BLaER1 treated with 17β-estradiol and CSF1 and Interleukin-3, amounts not matched to agents 10 nM and 100 nM (cell line): ENCODE measurements at regions not wholly inside any gene's neighbourhood (a gene's known extent, or its start where the extent isn't known, plus 50 kb on each side); places are given as distances from the start of the nearest gene placed in this dataset.

Experiments
- H3K27ac ChIP-seq, 11 experiments: shearing (Covaris generic); formaldehyde crosslinking; 2 replicates each; pipeline ENCODE4 v1.8.1; 2022
- H3K27me3 ChIP-seq, 11 experiments: shearing (Covaris generic); formaldehyde crosslinking; 2 replicates each; pipeline ENCODE4 v1.8.1; 2022
- H3K36me3 ChIP-seq, 11 experiments: shearing (Covaris generic); formaldehyde crosslinking; 2 replicates each; pipeline ENCODE4 v1.8.1; 2022
- H3K4me1 ChIP-seq, 10 experiments: shearing (Covaris generic); formaldehyde crosslinking; 2 replicates each; pipeline ENCODE4 v1.8.1; 2022
- H3K4me2 ChIP-seq, 11 experiments: shearing (Covaris generic); formaldehyde crosslinking; 2 replicates each; pipeline ENCODE4 v1.8.1; 2022
- H3K4me3 ChIP-seq, 10 experiments: shearing (Covaris generic); formaldehyde crosslinking; 2 replicates each; pipeline ENCODE4 v1.8.1; 2022
- H3K9ac ChIP-seq, 11 experiments: shearing (Covaris generic); formaldehyde crosslinking; 2 replicates each; pipeline ENCODE4 v1.8.1; 2022
- H3K9me3 ChIP-seq, 11 experiments: shearing (Covaris generic); formaldehyde crosslinking; replicated peaks in 1 of 11; 2 replicates each; pipeline ENCODE4 v1.8.1; 2022
- H4K20me1 ChIP-seq, 11 experiments: shearing (Covaris generic); formaldehyde crosslinking; 2 replicates each; pipeline ENCODE4 v1.8.1; 2022
- Cebpa-rat ChIP-seq, 11 experiments: shearing (Covaris generic); IDR thresholded peaks; 2 replicates each; pipeline ENCODE4 v1.8.1; 2022

GRCh38 chr1:216788671-216789070 lies 65.4 kb upstream of the ESRRG start:
- Histone ChIP-seq H3K9ac (no peak overlapping the region), H3K9me3 (no peaks in the 10 kb centered on the region), H3K4me1 (no peaks in the 10 kb centered on the region), H3K27me3 (no peaks in the 10 kb centered on the region), H3K4me3 (no peak overlapping the region), H3K36me3 (no peaks in the 10 kb centered on the region), H4K20me1 (no peaks in the 10 kb centered on the region), H3K27ac (no peak overlapping the region), H3K4me2 (no peak overlapping the region)
- no peak for TF ChIP-seq Cebpa-rat (IDR thresholded peaks at IDR 0.05)

GRCh38 chr1:216785737-216786136 lies 62.5 kb upstream of the ESRRG start:
- Histone ChIP-seq H3K4me3 (no peak overlapping the region), H3K4me1 (no peaks in the 10 kb centered on the region), H3K27me3 (no peaks in the 10 kb centered on the region), H3K4me2 (no peak overlapping the region), H3K9me3 (no peaks in the 10 kb centered on the region), H3K9ac (no peak overlapping the region), H4K20me1 (no peaks in the 10 kb centered on the region), H3K36me3 (no peaks in the 10 kb centered on the region), H3K27ac (no peak overlapping the region)
- no peak for TF ChIP-seq Cebpa-rat (IDR thresholded peaks at IDR 0.05)

DNA sequence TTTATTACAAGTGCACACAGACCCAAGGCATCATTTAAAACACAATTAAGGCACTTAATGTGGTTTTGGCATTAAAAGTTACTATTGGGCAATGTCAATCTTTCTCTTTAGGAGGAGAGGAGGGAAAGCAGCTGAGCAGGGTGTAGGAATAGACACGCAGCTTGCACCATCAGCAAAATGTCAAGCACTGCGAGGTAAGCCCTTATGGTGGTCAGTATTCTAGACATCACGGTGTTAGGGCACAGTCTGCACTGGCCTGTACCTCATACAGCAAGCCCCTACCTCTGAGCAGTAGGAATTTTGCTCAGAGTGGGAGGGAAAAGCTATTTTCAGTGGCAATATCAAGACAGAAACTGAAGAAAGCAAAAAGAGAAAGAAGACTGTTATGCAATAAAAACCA lies 62.0 kb upstream of the ESRRG start:
- Histone ChIP-seq H3K9ac (no peak overlapping the region), H4K20me1 (no peaks in the 10 kb centered on the region), H3K4me2 (no peak overlapping the region), H3K27me3 (no peaks in the 10 kb centered on the region), H3K4me1 (no peaks in the 10 kb centered on the region), H3K9me3 (no peaks in the 10 kb centered on the region), H3K36me3 (no peaks in the 10 kb centered on the region), H3K4me3 (no peak overlapping the region), H3K27ac (no peak overlapping the region)
- TF ChIP-seq Cebpa-rat (IDR thresholded peaks at IDR 0.05), result no peak

DNA sequence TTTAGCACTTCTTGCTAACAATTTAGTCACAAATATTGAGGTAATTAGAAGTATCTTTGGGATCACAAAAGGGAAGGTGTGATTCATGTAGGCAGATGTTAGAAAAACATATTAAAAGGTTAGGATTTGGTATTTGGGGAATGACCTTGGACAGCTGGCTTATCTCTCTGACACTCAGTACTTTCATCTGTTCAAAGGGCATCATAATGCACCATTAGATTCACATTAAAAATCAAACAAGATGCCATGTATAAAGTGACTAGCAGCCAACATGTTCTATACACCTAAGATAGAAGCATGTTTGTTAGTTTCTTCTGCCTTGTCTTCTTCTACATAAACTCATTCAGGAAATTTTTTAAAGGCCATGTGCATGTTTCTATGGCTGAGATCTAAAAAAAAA lies 56.5 kb upstream of the ESRRG start:
- H3K9ac ChIP-seq, result no peak overlapping the region
- no peak for TF ChIP-seq Cebpa-rat (IDR thresholded peaks at IDR 0.05)
- no peaks in the 10 kb centered on the region for H3K36me3 ChIP-seq
- no peak overlapping the region for H3K27ac ChIP-seq
- H3K9me3 ChIP-seq, result no peaks in the 10 kb centered on the region
- H3K4me1 ChIP-seq, result no peaks in the 10 kb centered on the region
- H3K4me2 ChIP-seq, result no peak overlapping the region
- H3K27me3 ChIP-seq, result no peaks in the 10 kb centered on the region
- H4K20me1 ChIP-seq, result no peaks in the 10 kb centered on the region
- H3K4me3 ChIP-seq, result no peak overlapping the region

GRCh38 chr1:216778737-216779136 lies 55.5 kb upstream of the ESRRG start:
- TF ChIP-seq Cebpa-rat (IDR thresholded peaks at IDR 0.05), result no peak
- no peaks in the 10 kb centered on the region for H3K36me3 ChIP-seq
- H4K20me1 ChIP-seq, result no peaks in the 10 kb centered on the region

GRCh38 chr1:216777148-216777547 lies 53.9 kb upstream of the ESRRG start:
- Histone ChIP-seq H4K20me1 (no peaks in the 10 kb centered on the region), H3K36me3 (no peaks in the 10 kb centered on the region), H3K9ac (no peak overlapping the region), H3K27ac (no peak overlapping the region), H3K27me3 (no peaks in the 10 kb centered on the region), H3K4me3 (no peak overlapping the region), H3K4me2 (no peak overlapping the region), H3K9me3 (no peaks in the 10 kb centered on the region), H3K4me1 (no peaks in the 10 kb centered on the region)
- TF ChIP-seq Cebpa-rat (IDR thresholded peaks at IDR 0.05), result no peak

More at GRCh38 chr1:216778737-216779136, 55.5 kb upstream of the ESRRG start:
- no peaks in the 10 kb centered on the region for H3K4me1 ChIP-seq
- H3K9ac ChIP-seq, result no peak overlapping the region
- H3K4me3 ChIP-seq, result no peak overlapping the region
- no peak overlapping the region for H3K27ac ChIP-seq
- H3K9me3 ChIP-seq, result no peaks in the 10 kb centered on the region
- no peaks in the 10 kb centered on the region for H3K27me3 ChIP-seq
- H3K4me2 ChIP-seq, result no peak overlapping the region
